ENCODE measurements at regions not wholly inside any gene's neighbourhood (a gene's known extent, or its start where the extent isn't known, plus 50 kb on each side); places are given as distances from the start of the nearest gene placed in this dataset.

GRCh38 chr1:82549841-82550240 lies 749.1 kb downstream of the ADGRL2 start:
- no peak for TF ChIP-seq CTCF (IDR thresholded peaks at IDR 0.05)
- TF ChIP-seq POLR2A (IDR thresholded peaks at IDR 0.05) = no peak

Measured in Peyer's patch (tissue), 4 donors.